HepG2 (cell line): ENCODE measurements at regions not wholly inside any gene's neighbourhood (a gene's known extent, or its start where the extent isn't known, plus 50 kb on each side); places are given as distances from the start of the nearest gene placed in this dataset.

Experiments used
- ATAC-seq: fragments of 200-7000 bp; cut with Tn5 transposase; 3 replicates; pipeline ENCODE4 v1.9.1; 2020; ENCODE audit warnings: mild to moderate bottlenecking, moderate library complexity
- BruUV-seq: library from RNA; stranded (reverse); fragments of 400-500 nt; replicated peaks from 2 replicates; lab custom pipeline; 2021; lab: Mats Ljungman, UMichigan
- CTCF ChIA-PET: fragments of 300-600 bp; formaldehyde crosslinking; extraction: SDS; loops from one replicate; lab custom pipeline; 2021; ENCODE audit warnings: low total read pairs, inconsistent platforms, low intra/inter-chr PET ratio; lab: Yijun Ruan, JAX
- POLR2A ChIA-PET: fragments of 350-600 bp; sonication (Branson Sonifier 250); formaldehyde crosslinking; loops from one replicate; lab custom pipeline; 2020; ENCODE audit warnings: antibody characterized with exemption, inconsistent platforms; lab: Yijun Ruan, JAX
- DNase-seq: peaks from one replicate; pipeline ENCODE4 v3.0.0-alpha.2; 2015; ENCODE audit warnings: low spot score
- FAIRE-seq: peaks from 3 replicates; lab custom pipeline; 2011; peaks lifted over from hg19 to GRCh38; lab: Jason Lieb, UNC
- H2AFZ ChIP-seq: one replicate; pipeline ENCODE4 v1.6.1; 2011; ENCODE audit warnings: low read length, inconsistent platforms
- H3K27ac ChIP-seq: fragments of 300-600 bp; 3 replicates; pipeline ENCODE4 v1.8.0; 2011; ENCODE audit warnings: mixed run types, mild to moderate bottlenecking, mixed read lengths, low read length, inconsistent platforms; ENCODE audit not compliant: insufficient read depth; ENCODE audit errors: extremely low read length
- H3K27me3 ChIP-seq, 2 experiments: fragments of 200-600 bp in 1 of 2; 2 replicates in 1 of 2; 3 replicates in 1 of 2; pipeline versions ENCODE4 v1.6.0 to v1.8.0; 2011; ENCODE audit warnings: low read length in 2 of 2, mild to moderate bottlenecking in 2 of 2, moderate library complexity in 2 of 2, inconsistent platforms in 1 of 2; ENCODE audit not compliant: insufficient read depth in 2 of 2, control insufficient read depth in 1 of 2
- H3K36me3 ChIP-seq, 2 experiments: fragments of 200-600 bp in 1 of 2; replicated peaks in 1 of 2; 2 replicates in 1 of 2; 3 replicates in 1 of 2; pipeline versions ENCODE4 v1.5.1 to v1.8.0; 2011; ENCODE audit warnings: low read length in 2 of 2, inconsistent platforms in 1 of 2; ENCODE audit not compliant: insufficient read depth in 2 of 2, control insufficient read depth in 1 of 2
- H3K4me1 ChIP-seq: 2 replicates; pipeline ENCODE4 v1.5.1; 2012; ENCODE audit warnings: low read length, inconsistent platforms; ENCODE audit not compliant: insufficient read depth
- H3K4me2 ChIP-seq: 2 replicates; pipeline ENCODE4 v1.6.0; 2011; ENCODE audit warnings: low read depth, low read length, inconsistent platforms
- H3K4me3 ChIP-seq, 3 experiments: fragments of 200-600 bp in 1 of 3; sonication (generic), shearing (Covaris generic) in 1 of 3; replicated peaks in 1 of 3; 2 replicates each; pipeline ENCODE4 v1.5.1; 2011 to 2016; ENCODE audit warnings: low read length in 3 of 3, inconsistent platforms in 2 of 3, low read depth in 2 of 3, mild to moderate bottlenecking in 2 of 3, control low read depth in 1 of 3, mixed read lengths in 1 of 3; ENCODE audit not compliant: insufficient read depth in 1 of 3
- H3K79me2 ChIP-seq: one replicate; pipeline ENCODE4 v1.6.1; 2011; ENCODE audit warnings: low read length, inconsistent platforms; ENCODE audit not compliant: insufficient read depth
- H3K9ac ChIP-seq: 2 replicates; pipeline ENCODE4 v1.6.0; 2011; ENCODE audit warnings: mild to moderate bottlenecking, low read depth, low read length, inconsistent platforms; ENCODE audit not compliant: insufficient read depth
- H3K9me3 ChIP-seq: 2 replicates; pipeline ENCODE4 v1.5.1; 2012; ENCODE audit warnings: mild to moderate bottlenecking, low read length
- H4K20me1 ChIP-seq: 2 replicates; pipeline ENCODE4 v1.6.0; 2011; ENCODE audit warnings: inconsistent platforms, mild to moderate bottlenecking, low read length, moderate library complexity; ENCODE audit not compliant: insufficient read depth
- CHD4 ChIP-seq: fragments of 200-600 bp; sonication (generic); IDR thresholded peaks from 2 replicates; pipeline ENCODE4 v1.7.0; 2017; ENCODE audit warnings: mild to moderate bottlenecking, low read length, borderline replicate concordance
- FIP1L1 ChIP-seq: fragments of 200-400 bp; formaldehyde crosslinking; IDR thresholded peaks from 2 replicates; pipeline ENCODE4 v1.6.1; 2018; ENCODE audit warnings: low read depth, mild to moderate bottlenecking, low read length, moderate library complexity, borderline replicate concordance; ENCODE audit not compliant: insufficient read depth
- HHEX ChIP-seq: IDR thresholded peaks from 2 replicates; pipeline ENCODE4 v1.6.1; 2016; ENCODE audit warnings: control low read depth
- MBD4 ChIP-seq: IDR thresholded peaks from 2 replicates; pipeline ENCODE4 v1.6.1; 2012; ENCODE audit warnings: low read length, inconsistent platforms, borderline replicate concordance
- POLR2G ChIP-seq: fragments of 200-400 bp; formaldehyde crosslinking; IDR thresholded peaks from 2 replicates; pipeline ENCODE4 v1.6.1; 2018; ENCODE audit warnings: mild to moderate bottlenecking, low read depth, low read length, moderate library complexity
- SOX13 ChIP-seq, 3 experiments: fragments of 450-650 bp in 1 of 3; sonication (generic) in 1 of 3; formaldehyde crosslinking in 1 of 3; IDR thresholded peaks in 2 of 3; conservative IDR thresholded peaks in 1 of 3; 2 replicates each; pipeline versions ENCODE4 v1.5.0 to v1.6.1; 2016 to 2020; ENCODE audit warnings: antibody characterized with exemption in 1 of 3, mild to moderate bottlenecking in 1 of 3, missing compliant biosample characterization in 1 of 3, missing genetic modification reagents in 1 of 3, moderate library complexity in 1 of 3
- ZNF256 ChIP-seq: sonication (generic); formaldehyde crosslinking; conservative IDR thresholded peaks from 2 replicates; pipeline ENCODE4 v1.4.0; 2020; ENCODE audit warnings: missing genetic modification reagents
- ZNF354B ChIP-seq: sonication (generic); formaldehyde crosslinking; IDR thresholded peaks from 2 replicates; pipeline ENCODE4 v1.8.0; 2022; ENCODE audit warnings: mild to moderate bottlenecking, missing genetic modification reagents
- ZNF790 ChIP-seq: sonication (generic); formaldehyde crosslinking; IDR thresholded peaks from 2 replicates; pipeline ENCODE4 v1.8.0; 2022; ENCODE audit warnings: missing genetic modification reagents, mild to moderate bottlenecking, borderline replicate concordance
- WGBS: methylation state at CpG from one replicate; pipeline ENCODE4 v1.1.6; 2017; ENCODE audit warnings: low lambda C conversion rate; 5-methylcytosine and 5-hydroxymethylcytosine counted together
- in situ Hi-C: cut with HindIII; loops from 2 replicates; pipeline ENCODE4 v1.10.0; 2017; ENCODE audit warnings: low pct_unique_long_range_greater_than_20kb; ENCODE audit not compliant: extremely low pct_ligation_motif_present
- intact Hi-C: fragments of 100-400 bp; cut with micrococcal nuclease; formaldehyde crosslinking; loops from one replicate; pipeline ENCODE4 v1.10.0; 2022; ENCODE audit not compliant: unreplicated experiment
- TF ChIP-seq, protein P1 (sequence below): sonication (generic); formaldehyde crosslinking; conservative IDR thresholded peaks from 2 replicates; pipeline ENCODE4 v1.8.0; 2022; ENCODE audit warnings: missing genetic modification reagents

DNA sequence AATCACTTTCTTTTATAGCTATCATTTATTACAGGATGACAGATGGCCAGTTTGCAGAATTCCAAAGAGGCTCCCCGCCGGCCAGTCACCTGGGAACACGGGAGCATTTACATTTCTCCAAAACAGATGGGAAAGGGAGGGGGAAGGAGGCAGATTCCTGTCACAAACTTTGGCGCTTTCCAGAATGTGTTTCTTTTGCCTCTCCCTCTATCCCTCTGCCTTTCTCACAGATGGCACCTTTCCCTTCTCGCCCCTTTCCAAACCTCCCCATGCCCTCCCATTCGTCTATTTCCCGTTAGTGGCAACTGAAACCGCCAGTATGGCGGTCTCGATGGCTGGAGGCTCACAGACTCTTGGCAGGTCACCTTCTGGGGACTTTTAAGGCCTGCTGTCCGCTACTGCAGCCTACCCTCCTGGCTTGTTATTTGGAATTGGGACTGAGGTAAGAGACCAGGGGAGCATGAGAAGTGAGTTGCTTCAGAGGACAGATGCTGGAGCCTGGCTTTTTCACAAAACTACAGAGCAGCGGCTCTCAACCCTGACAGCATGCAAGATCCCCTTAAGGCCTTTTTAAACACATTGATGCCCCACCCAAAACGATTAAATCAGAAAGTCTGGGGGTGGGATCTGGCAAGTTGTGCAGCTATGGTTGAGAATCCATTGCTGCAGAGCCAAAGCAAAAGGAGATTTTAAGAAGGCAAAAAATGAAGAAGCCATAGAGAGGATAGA is 161.5 kb upstream of the VASH1 start:
- Histone ChIP-seq H3K79me2 (no peaks in the 10 kb centered on the region), H3K27ac (no peak overlapping the region), H3K9me3 (no peaks in the 10 kb centered on the region), H3K4me1 (no peaks in the 10 kb centered on the region), H2AFZ (no peak overlapping the region), H3K9ac (no peak overlapping the region), H3K36me3 (no peaks in the 10 kb centered on the region), H3K4me2 (no peak overlapping the region), H3K27me3 (peaks cover 0 to 29% of the 10 kb centered on the region in 2 experiments; a peak in 3 of 5 replicates), H4K20me1 (no peaks in the 10 kb centered on the region), H3K4me3 (no peak overlapping the region)
- no TSS peak for BruUV-seq
- in situ Hi-C loops: no loop called here
- no peak for ATAC-seq
- no peak for DNase-seq
- intact Hi-C loops: no loop called here
- 9% methylated on average over 13 of the region's 13 CpGs for WGBS
- ChIA-PET POLR2A (no interaction called here), CTCF (no interaction called here)
- no peak for TF ChIP-seq ZNF790 (CRISPR knock-in tag)
- TF ChIP-seq ZNF354B: no peak
- TF ChIP-seq, protein P1, sequence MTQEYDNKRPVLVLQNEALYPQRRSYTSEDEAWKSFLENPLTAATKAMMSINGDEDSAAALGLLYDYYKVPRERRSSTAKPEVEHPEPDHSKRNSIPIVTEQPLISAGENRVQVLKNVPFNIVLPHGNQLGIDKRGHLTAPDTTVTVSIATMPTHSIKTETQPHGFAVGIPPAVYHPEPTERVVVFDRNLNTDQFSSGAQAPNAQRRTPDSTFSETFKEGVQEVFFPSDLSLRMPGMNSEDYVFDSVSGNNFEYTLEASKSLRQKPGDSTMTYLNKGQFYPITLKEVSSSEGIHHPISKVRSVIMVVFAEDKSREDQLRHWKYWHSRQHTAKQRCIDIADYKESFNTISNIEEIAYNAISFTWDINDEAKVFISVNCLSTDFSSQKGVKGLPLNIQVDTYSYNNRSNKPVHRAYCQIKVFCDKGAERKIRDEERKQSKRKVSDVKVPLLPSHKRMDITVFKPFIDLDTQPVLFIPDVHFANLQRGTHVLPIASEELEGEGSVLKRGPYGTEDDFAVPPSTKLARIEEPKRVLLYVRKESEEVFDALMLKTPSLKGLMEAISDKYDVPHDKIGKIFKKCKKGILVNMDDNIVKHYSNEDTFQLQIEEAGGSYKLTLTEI: no peak
- TF ChIP-seq CHD4: no peak
- TF ChIP-seq POLR2G: no peak
- TF ChIP-seq SOX13 (IDR thresholded peaks at IDR 0.05): no peak
- no peak for TF ChIP-seq SOX13 (CRISPR knock-in tag; conservative IDR thresholded peaks at IDR 0.05 in 1 of 2, IDR thresholded peaks at IDR 0.05 in 1 of 2)
- no peak for TF ChIP-seq MBD4
- TF ChIP-seq HHEX (CRISPR knock-in tag): no peak
- no peak for TF ChIP-seq ZNF256 (CRISPR knock-in tag)
- no peak for TF ChIP-seq FIP1L1
- FAIRE-seq: no peak
